ENCODE measurements at regions not wholly inside any gene's neighbourhood (a gene's known extent, or its start where the extent isn't known, plus 50 kb on each side); places are given as distances from the start of the nearest gene placed in this dataset.

DNA sequence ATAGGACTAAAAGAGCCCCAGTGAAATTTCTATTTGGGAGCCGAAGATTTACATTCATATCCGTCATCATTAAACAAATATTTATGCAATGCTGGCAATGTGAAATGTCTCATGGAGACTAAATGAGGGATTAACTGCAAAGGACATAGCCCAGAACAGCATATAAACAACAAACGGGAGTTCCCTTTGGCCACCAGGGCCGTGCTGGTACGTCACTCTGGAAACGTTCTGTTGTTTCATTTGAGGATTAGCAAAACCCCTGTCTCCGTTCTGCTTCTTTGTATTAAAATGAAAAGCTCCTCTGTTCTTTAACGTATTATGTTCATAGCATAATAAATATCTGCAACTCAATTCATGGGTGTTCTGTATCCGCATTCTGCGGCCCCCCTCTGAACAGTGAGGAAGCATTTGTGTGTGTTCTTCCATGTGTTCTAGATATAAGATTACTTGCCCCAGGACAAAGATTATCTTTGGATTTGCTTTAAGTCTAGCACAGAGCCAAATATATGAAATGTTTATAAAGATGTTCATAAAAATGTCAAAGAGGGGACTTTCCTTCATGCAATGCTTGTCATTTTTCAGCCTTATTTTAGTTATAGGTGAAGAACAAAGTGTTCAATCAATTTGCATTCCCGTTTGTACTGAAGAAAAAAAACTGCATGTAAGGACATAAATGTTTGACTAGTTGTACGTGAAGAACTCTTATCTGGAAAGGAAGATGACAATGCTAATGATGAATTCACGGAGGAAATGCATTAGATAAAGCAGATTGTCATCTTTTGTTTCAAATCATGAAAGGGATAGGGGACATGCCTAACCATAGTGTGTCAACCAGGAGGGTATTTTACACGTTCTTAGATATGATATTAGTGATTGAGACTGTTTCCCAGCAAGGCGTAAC is 90.0 kb upstream of the TNFAIP3 start:
- DNase-seq (ENCODE audit: low spot score): no peak

DNA sequence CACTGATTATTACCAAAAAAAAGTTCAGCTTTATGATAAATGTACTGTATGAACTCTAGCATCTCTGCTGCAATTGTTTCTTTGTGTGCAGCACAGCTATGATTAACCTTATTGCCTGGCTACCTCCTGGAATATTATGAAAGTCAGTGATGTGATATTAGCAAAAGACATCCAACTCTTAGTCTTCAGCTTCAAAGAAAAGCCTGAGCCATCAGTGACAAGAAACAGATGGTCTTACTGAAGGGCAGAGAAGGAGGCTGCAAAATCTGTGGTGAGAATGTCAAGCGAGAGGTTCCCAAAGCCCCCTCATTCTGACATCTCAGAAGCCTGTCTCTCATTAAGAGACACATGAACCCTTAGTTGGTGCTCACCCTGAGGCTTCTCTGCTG is 89.4 kb upstream of the TNFAIP3 start:
- DNase-seq (ENCODE audit: low spot score): no peak

DNA sequence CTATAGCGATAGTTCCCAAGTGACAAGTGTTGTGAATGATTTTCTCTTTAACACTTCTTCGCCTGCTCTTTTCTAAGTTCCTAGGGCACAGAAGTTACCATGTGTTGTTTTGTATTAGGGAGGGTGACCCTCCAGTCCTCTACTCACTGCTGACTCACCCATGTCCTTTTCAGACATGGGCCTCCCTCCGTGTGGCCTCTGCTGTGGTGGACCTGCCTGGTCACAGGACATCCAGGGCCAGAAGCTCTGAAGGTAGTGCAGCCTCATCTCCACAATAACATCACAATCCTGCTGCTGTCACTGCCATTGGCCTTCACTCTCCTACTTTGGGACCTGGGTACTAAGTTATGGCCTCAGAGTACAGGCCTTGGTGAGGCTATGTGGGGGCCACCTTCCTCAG is 87.1 kb upstream of the TNFAIP3 start:
- no peak for DNase-seq (ENCODE audit: low spot score)

DNA sequence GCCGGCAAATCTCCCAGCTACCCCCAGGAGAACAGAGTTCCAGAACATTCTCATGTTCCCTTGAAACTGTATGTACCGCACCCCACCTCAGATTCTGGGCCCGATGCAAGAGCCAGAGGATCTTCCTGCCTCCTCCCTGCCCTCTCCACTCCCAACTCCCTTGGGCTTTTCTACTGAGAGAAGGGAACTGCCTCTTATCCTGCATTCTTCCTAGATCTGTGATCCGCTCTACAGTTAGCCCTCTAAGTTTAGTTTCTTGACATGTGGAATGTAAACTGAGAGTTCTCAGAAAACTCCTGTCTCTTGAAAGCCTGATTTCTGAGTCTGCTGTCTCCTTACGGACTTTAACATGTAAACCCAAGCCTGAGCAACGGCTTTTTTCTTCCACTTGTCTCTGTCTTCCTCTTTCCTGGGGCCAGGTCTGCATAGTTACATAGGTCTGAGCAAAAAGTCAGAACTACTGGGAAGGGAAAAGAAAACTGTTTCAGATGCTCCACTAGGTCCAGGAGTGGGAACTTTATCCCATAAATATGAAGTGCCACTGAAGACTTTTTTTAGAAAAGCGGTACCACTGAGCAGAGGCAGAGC is 86.5 kb upstream of the TNFAIP3 start:
- DNase-seq (ENCODE audit: low spot score): no peak

DNA sequence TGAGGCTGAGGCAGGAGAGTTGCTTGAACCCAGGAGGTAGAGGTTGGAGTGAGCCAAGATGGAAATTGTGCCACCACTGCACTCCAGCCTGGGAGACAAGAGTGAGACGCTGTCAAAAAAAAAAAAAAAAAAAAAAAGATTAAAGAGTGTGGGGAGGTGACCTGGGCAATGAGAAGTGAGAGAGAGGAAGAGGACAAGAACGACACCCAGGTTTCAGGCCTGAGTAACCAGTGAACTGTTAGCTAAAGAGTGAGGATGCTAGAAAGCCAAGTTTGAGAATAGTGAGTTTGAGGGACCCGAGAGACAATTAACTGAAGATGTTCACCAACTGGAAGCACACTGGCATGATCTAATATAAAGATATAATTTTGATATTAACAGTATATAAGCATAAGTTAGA is 85.4 kb upstream of the TNFAIP3 start:
- DNase-seq (ENCODE audit: low spot score): no peak

DNA sequence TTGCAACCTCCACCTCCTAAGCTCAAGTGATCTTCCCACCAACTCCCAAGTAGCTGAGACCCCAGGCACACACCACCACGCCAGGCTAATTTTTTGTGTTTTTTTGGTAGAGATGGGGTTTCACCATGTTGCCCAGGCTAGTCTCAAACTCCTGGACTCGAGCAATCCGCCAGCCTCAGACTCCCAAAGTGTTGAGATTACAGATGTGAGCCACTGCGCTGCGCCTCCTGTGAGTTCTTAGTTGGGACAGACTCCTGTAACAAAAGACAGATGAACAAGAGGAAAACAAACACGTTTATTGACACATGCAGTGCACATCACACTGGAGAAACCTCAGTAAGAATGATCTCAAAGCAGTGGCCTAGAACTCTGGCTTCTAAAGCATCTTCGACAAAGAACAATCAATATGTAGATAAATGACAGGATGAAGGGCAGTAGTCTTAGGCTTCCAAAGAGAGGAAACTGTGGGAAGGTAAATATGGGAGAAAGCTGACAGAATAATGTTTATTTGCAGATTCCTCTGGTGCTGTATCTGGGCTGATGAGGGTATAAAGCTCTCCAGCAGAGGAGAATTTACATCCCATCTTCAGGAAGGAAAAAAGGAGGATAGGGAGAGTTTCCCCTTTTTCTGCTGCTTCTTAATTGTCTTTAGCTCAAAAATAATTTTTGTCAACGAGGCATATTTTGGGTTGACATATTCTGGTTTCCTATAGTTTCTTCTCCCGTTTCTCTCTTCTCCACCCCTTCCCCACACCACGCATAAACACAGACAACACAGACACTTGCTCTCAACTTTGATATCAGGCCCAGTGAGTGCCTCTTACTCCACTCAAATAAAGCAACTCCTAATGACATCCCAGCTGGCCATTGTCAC is 84.7 kb upstream of the TNFAIP3 start:
- DNase-seq (ENCODE audit: low spot score): no peak

DNA sequence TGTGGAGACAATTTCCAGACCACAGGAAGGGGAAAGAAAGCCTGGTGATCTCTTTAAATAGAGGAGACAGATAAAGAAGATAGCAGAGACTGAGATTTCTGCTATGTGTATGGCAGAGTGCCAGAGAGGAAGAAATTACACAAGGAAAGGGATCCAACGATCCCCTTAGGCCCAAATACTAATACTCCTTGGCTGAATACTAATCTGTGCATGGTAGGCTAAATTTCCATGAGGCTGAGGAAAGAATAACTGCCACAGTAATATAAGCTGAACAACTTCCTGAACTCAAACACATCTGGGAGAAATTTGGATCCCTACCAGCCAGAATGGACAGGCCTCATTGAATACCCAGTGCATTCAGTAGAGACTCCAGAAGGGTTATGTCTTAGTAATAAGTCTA is 83.3 kb upstream of the TNFAIP3 start:
- DNase-seq (ENCODE audit: low spot score): no peak

DNA sequence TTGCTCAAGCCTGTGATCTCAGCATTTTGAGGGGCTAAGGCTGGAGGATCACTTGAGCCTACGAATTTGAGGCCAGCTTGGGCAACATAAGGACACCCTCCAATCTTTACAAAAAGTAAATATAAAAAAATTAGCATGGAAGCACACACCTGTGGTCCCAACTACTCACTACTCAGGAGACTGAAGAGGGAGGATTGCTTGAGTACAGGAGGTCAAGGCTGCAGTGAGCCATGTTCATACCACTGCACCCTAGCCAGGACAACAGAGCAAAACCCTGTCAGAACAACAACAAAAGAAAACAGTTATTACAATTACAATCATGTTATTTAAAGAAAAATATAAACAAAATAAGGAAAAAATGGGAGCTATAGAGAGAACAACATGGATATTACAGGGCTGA is 82.5 kb upstream of the TNFAIP3 start:
- DNase-seq (ENCODE audit: low spot score): no peak

DNA sequence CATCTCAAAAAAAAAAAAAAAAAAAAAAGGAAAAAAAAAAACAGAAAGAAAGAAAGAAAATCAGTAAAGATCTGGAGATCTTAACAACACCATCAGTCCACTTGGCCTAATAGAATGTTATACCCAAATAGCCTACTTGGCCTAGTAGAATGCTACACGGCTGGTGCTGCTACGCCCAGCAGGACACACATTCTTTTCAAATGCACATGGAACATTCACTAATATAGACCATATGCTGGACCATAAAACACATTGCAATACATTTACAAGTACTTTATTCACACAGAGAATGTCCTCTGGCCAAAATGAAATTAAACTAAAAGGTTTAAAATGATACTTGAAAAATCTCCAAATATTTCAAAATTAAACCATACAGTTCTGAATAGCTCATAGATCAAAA is 80.0 kb upstream of the TNFAIP3 start:
- no peak for DNase-seq (ENCODE audit: low spot score)

DNA sequence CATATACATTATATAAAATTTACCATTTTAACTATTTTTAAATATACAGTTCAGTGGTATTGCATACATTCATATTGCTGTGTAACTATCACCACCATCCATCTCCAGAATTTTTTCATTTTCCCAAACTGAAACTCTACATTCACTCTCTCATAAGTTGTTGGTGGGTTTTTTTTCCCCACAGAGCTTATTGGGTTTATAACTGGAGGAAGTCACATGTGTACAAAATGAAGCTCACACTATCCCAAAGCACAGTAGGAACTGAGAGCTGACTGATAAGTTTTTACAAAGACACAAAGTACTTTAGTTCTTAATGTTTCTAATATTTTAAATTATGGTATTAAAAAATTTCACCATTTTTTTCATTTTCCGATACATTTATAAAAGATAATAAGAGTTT is 78.8 kb upstream of the TNFAIP3 start:
- no peak for DNase-seq (ENCODE audit: low spot score)

DNA sequence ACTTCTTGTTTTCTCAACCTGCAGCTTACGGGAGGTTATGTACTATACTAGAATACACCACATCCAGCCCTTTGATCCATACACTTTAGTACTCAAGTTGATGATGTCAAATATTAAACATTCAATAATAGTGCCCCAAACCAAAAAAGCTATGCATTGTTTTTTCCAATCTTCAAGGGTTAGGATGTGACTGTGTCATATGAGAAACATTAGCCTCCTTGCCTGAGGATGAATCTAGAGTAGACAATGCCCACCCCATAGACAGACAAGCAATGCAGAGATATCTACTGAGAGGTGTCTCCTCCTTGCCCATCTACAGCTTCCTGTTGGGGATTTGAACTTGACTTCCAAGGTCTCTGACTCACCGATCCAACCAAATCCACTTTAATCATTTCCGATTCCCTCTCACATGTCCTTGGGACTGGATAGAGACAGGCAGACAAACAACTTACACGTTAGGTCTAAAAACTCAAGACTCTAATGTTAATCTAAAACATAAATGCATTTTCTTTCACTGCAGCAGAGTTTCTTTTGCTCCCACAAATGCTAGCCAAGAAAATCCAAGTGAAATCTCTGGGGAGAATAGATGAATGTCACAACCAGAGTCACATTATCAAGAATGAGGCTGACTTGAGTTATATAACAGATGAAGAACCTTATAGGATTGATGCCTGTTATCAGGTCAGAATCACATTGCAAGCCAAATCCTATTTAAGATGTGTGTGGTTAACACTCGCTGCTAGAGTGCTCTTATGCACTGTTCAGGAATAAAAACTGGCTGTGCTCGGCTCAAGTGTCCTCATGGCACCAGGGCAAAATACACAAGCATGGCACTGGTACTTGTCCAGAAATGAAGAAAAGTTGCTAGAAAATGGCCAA is 75.5 kb upstream of the TNFAIP3 start:
- DNase-seq (ENCODE audit: low spot score): no peak

DNA sequence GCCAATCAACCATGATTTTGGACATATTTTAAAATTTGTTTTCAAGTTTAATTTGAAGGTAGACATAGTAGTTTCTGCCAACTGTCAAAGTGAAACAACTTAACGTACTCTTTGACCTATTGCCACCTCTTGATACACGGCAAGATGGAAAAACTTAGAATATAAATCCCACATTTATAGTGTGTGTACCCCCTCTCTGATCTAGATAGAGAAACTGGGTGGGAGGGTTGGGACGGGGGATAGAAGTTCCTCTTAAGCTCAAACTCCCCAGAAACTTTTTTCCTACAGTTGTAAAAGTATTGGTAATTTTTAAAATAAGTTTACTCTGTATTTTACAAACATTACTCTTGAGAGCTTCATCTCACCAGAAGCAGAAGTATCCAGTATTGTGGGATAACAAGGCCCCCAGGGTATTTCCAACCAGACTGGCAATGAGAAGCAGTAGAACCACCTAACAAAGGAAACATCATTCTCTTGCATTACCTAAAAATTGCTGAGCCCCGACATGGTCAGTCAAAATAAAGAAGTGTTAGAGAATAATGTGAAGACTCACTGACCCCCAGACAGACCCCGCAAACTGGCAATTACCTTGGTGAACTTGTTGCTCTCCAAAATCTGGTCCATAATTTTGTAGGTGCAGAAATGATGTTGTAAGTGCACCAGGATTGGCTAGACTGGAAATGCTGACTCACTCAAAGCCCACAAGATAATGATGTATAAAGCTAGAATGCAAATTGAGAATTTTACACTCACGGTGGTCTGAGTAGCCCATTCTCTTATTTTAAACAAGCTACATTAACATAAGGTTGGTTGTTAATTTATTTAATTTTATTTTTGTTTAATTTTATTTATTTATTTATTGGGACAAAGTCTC is 74.7 kb upstream of the TNFAIP3 start:
- no peak for DNase-seq (ENCODE audit: low spot score)

DNA sequence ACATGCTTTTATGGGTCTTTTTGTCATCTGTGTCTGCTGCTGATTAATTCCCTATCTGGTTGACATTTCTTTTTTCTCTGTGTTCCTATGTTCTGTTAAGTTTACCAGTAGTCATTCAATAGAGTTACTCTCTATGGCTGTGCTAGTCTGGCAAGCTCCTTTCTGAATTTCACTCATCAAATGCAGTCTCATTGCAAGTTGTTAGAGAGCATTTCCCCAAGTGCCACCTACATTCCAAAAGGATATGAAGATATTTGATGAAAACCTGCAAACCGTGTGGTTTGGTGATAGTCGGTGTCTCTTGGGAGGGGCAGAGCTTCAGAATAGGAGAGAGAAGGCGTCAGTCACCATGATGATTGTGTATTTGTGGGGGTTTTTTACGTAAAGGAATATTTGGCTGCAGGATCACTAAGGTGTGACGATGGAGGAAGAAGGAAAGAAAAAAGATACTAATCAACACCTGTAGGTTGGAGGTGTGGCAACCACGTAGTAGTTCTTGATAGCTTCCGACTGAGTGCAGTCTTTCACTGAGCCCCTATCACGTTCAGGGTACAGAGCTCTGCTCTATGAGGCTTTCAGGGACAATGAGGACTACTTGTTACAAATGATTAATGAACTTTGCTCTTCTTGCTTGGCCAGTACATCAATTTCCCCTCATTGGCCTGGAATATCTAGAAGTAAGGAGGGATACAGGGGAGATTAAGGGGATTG is 73.1 kb upstream of the TNFAIP3 start:
- no peak for DNase-seq (ENCODE audit: low spot score)

DNA sequence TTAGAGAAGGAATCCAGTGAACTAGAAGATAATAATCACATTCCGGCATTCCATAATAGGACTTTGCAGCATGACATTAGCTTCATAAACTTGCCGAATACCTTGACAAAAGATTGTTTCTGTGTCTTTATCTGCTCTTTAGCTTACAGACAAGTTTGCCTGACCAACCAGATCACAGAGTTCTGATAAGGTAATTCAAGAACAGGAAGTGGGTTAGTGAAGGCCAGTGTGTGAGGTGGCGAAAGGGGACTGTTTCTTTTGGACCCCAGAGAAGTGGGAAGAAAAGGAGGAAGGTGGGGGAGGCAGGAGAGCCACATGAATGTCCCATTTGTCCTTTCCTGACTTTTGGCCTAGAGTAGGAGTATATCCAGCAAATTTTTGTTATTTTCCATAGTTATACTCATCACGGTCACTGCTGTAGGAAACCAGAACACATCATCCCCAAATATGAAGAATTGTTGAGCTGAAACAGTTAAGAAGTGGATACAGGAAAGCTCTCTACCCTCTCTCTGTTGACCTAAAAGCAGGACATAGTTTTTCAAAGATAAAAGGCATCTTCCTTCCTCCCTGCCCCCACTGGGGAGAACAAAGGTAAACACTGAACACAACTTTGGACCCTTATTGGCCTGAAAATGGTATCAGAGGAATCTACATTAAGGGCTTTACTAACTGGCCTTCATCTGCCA is 72.4 kb upstream of the TNFAIP3 start:
- no peak for DNase-seq (ENCODE audit: low spot score)

DNA sequence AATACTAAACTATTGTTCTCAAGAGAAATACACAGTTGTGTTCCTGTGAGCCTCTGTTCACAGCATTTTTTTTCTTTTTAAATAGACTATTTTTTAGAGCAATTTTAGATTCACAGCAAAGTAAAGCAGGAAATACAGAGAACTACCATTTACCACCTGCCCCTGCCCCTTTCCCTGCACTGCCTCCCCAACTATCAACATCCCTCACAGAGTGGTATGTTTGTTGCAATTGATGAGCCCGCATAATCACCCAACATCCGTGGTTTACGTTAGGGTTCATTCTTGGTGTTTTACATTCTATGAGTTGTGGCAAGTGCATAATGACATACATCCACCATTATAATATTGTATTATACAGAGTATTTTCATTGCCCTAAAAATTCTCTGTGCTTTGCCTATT is 71.6 kb upstream of the TNFAIP3 start:
- no peak for DNase-seq (ENCODE audit: low spot score)

DNA sequence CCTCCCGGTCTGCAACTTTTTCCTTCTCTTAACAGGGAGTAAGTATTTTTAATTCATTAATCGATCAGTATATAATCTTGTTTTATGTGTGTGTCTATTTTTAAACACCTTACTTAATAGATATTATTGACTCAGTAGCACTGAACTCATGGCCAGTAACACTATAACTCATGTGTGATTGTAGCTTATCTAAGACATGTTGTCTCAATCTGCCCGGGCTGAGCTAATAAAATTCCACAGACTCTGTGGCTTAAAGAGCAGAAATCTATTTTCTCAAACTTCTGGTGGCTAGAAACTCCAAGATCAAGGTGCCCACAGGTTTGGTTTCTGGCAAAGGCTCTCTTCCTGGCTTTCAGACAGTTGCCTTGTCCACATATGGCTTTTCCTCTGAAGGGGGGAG is 68.8 kb upstream of the TNFAIP3 start:
- DNase-seq (ENCODE audit: low spot score): no peak

DNA sequence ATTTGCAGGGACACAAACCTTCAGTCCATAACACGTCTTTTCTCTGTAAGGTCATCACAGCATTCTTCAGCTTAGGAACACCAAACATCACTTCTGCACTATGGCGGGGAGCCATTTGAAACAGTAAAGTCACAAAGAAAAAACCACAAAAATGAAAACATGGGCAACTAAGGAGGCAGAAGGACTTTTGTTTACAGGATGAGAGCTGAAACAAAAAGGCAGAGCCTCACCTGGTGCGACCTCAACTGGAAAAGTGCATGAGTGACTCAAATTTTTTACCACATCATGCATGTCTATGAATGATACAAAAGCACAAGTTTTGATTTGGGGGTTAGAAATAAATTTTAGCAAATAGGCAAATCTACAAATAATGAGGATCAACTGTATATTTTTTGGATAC is 68.2 kb upstream of the TNFAIP3 start:
- DNase-seq (ENCODE audit: low spot score): no peak

DNA sequence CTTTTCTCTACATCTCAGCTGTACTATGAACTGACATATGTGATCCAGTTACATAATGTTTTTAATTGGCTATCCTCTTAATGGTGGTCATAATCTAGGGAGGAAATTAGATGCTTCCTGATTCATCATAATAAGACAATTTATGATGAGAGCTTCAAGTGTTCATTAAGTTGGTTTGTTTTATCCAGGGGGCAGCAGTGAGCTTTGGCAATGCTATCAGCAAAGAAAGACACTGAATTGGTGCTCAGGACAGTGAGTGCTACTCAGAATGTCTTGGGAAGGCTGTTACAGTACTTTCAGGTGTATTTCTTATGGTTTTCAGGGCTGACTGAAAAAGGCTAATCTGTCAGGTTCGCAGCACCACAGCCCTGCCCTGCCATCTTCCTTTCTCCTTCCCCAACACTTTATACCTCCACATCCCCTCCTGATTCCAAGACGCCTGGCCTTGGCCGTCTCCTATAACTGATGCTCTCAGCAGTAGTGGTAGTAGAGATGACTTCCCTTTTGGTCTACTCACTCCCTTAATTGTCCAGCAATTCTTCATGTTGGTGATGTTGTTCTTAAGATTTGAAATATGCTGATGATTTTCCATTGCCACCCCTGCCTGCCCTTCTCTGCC is 67.0 kb upstream of the TNFAIP3 start:
- DNase-seq (ENCODE audit: low spot score): no peak

DNA sequence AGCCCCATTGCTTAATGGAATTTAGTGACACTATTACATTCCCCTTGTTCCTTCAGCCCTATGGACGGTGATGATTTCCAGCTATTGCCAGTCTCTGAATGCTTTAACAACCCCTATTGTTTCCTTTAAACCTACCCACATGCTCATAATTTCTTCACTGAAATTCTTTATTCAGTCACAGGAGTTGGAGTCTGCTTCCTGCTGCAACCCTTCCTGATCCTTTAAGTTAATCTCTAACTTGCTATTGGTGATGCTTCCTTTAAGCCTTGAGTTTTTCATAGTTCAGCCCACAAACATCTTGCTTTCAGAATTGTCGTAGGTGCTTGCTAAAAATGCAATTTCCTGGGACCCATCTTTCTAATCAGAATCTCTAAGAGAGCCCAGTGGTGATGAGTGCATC is 66.3 kb upstream of the TNFAIP3 start:
- DNase-seq (ENCODE audit: low spot score): no peak

Measured in SK-N-DZ (cell line).